ENCODE measurements at regions not wholly inside any gene's neighbourhood (a gene's known extent, or its start where the extent isn't known, plus 50 kb on each side); places are given as distances from the start of the nearest gene placed in this dataset.

DNA sequence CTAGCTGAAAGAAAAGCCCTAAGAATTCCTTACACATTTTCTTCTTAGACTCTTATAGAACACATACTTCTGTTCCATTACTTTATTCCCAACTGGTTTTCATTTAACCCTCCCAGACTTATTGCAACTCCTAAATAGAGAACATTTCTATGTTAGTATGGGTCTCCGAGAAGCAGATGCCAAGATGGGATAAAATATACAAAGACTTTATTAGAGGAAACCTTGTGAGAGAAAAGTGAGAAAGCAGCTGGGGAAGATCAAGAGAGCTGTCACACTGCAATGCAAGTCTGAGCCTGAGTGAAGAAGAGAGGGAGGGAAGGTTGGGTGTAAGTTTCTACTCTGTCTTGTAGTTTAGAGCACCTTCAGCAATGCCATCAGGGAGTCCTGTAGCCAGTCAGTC, 979.3 kb downstream of the IGSF11 start:
- no peak for FAIRE-seq
- no peak for DNase-seq (ENCODE audit: insufficient read length, low spot score)
- TF ChIP-seq, protein P1, sequence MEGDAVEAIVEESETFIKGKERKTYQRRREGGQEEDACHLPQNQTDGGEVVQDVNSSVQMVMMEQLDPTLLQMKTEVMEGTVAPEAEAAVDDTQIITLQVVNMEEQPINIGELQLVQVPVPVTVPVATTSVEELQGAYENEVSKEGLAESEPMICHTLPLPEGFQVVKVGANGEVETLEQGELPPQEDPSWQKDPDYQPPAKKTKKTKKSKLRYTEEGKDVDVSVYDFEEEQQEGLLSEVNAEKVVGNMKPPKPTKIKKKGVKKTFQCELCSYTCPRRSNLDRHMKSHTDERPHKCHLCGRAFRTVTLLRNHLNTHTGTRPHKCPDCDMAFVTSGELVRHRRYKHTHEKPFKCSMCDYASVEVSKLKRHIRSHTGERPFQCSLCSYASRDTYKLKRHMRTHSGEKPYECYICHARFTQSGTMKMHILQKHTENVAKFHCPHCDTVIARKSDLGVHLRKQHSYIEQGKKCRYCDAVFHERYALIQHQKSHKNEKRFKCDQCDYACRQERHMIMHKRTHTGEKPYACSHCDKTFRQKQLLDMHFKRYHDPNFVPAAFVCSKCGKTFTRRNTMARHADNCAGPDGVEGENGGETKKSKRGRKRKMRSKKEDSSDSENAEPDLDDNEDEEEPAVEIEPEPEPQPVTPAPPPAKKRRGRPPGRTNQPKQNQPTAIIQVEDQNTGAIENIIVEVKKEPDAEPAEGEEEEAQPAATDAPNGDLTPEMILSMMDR (IDR thresholded peaks at IDR 0.05; ENCODE audit: insufficient read depth, missing control alignments) = no peak

DNA sequence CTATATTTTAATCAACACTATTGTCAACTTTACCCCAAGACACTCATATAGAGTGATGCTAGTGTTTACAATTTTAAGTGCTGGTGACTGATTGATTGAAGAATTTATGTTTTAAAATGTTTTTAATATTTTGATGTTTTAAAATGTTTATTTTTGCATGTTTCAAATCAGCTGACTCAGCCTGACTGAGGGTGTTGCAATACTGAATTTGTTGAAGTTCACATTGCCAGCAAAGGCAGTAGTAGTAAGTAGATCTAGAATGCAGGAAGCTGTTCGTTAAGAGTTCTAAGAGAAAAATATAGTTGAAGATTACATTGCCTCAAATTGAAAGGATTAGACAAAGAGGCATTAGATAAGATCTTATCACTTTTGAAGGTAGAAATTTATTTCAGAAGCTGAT, 977.6 kb downstream of the IGSF11 start:
- DNase-seq (ENCODE audit: insufficient read length, low spot score) = no peak
- FAIRE-seq = no peak
- TF ChIP-seq, protein P1 (IDR thresholded peaks at IDR 0.05; ENCODE audit: insufficient read depth, missing control alignments) = no peak

DNA sequence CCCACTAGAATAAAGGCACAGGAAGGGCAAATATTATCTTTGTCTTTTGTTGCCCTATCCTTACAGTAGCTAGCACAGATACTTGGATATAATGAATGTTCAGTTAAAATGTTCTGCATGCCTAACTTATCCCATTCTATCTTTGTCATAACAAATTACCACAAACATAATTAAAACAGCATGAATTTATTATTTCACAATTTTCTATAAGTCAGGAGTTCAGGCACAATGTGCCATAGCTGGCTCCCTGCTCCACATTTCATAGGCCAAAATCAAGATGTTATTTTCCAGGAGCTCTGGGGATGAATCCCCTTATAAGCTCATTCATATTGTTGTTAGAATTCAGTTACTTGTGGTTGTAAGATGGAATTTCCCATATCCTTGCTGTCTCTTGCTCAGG, 975.5 kb downstream of the IGSF11 start:
- DNase-seq (ENCODE audit: insufficient read length, low spot score) (no peak), FAIRE-seq (no peak)
- TF ChIP-seq, protein P1 (IDR thresholded peaks at IDR 0.05; ENCODE audit: insufficient read depth, missing control alignments) = no peak

DNA sequence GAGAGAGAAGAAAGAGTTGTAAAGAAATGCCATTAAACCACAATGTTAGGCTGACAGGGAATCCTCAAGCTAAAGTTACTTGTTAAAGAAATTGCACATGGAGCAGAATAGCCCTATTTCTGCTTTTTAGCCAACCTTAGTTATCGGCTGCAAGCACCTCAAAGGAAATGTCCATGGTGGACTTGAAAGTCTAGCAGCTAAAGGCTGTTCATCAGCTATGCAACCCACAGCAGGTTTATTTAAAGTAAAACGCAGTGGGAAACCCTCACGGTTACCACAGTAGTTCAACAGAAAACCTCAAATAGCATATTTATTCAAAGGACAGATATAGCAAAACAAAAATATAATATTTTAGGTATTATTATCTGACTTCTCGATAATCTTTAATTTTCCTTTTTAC, 967.2 kb downstream of the IGSF11 start:
- no peak for FAIRE-seq
- no peak for DNase-seq (ENCODE audit: insufficient read length, low spot score)
- TF ChIP-seq, protein P1 (IDR thresholded peaks at IDR 0.05; ENCODE audit: insufficient read depth, missing control alignments) = no peak

DNA sequence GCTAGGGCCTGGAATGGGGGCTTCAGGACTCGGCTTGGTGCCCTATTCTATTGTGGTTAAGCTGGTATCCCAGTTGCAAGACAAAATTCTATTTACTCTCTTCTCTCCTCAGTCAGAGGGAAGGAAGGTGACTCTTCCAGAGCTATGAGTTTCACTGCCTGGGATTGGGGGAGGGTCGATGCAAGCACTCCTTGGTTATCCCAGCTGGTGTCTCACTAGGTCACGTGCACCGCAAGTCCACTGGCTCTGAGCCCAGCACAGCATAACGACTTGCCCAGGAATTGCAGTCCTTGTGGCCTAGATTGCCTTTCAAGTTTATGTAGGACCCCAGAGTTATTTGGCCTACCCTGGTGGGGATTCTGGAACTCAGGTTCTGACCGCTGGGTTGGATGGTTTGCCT, 958.8 kb downstream of the IGSF11 start:
- TF ChIP-seq, protein P1 (IDR thresholded peaks at IDR 0.05; ENCODE audit: insufficient read depth, missing control alignments) = no peak
- FAIRE-seq (no peak), DNase-seq (ENCODE audit: insufficient read length, low spot score) (no peak)

DNA sequence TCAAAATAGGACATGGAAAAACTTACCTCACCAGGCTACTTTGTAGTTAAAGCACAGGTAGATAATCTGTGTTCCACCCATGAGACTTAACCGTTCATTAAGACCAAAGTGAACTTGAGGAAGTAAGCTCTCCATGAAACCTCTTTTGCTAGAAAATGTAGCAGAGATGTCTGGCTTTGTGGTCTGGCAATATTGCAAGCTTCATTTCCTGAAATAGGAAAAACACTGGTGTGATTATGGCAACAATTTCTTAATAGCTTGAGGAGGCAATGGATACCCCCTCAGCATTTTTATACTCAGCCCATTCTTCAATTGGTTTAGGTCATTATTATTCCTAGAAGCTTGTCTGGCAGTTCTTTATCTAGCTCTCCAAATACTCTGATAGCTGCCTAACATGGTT, 957.3 kb downstream of the IGSF11 start:
- DNase-seq (ENCODE audit: insufficient read length, low spot score) = no peak
- TF ChIP-seq, protein P1 (IDR thresholded peaks at IDR 0.05; ENCODE audit: insufficient read depth, missing control alignments) = no peak
- FAIRE-seq = no peak

DNA sequence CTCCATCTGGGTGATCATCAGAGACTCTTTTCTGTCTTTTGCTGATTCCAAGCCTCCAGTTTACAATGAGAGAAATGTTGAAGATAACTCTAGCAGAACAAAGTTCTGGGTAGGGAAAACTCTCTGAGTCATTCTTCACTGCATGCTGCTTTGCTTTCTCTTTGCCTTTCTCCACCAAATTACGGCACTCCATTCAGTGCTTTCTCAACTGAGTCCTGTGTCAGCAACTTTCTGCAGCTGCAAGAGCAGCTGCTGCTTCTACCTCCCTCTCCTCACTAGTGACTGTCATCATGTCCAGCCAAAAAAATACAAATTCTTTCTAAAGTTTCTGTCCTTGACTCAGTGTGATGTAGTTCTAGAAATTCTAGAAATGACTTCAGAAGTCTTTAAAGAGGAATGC, 953.8 kb downstream of the IGSF11 start:
- DNase-seq (ENCODE audit: insufficient read length, low spot score) (no peak), FAIRE-seq (no peak)
- TF ChIP-seq, protein P1 (IDR thresholded peaks at IDR 0.05; ENCODE audit: insufficient read depth, missing control alignments) = no peak
